ENCODE measurements at regions not wholly inside any gene's neighbourhood (a gene's known extent, or its start where the extent isn't known, plus 50 kb on each side); places are given as distances from the start of the nearest gene placed in this dataset.

DNA sequence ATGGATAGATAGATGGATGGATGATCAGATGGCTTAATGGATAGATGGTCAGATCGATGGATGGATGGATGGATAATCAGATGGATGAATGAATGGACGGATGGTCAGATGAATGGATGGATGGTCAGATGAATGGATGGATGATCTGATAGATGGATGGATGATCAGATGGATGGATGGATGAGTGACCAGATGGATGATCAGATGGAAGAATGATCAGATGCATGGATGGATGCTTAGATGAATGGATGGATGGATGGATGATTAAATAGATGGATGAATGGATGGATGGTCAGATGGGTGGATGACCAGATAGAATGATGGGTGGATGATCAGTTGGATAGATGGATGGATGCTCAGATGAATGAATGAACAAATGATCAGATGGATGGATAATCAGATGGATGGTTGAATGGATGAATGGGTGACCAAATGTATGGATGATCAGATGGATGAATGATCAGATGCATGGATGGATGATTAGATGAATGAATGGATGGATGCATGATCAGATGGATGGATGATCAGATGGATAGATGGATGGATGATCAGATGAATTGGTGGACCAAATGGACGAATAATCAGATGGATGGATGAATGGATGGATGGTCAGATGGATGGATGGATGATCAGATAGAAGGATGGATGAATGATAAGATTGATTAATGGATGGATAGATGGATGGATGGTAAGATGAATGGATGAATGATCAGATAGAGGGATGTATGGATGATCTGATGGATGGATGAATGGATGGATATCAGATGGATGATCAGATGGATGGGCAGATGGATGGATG is 205.1 kb downstream of the TEX29 start:
- no peak for TF ChIP-seq CTCF (IDR thresholded peaks at IDR 0.05; ENCODE audit: unreplicated experiment)
- Mint-ChIP-seq H3K4me3 (ENCODE audit: unreplicated experiment) (no peak overlapping the region), H3K9me3 (ENCODE audit: unreplicated experiment) (no peaks in the 10 kb centered on the region), H3K27ac (ENCODE audit: unreplicated experiment) (no peak overlapping the region), H3K27me3 (ENCODE audit: unreplicated experiment) (peaks cover 8% of the 10 kb centered on the region), H3K4me1 (ENCODE audit: unreplicated experiment) (peaks cover 17% of the 10 kb centered on the region), H3K36me3 (ENCODE audit: low read depth, unreplicated experiment) (no peaks in the 10 kb centered on the region)
- DNase-seq (ENCODE audit: low spot score) = no peak

DNA sequence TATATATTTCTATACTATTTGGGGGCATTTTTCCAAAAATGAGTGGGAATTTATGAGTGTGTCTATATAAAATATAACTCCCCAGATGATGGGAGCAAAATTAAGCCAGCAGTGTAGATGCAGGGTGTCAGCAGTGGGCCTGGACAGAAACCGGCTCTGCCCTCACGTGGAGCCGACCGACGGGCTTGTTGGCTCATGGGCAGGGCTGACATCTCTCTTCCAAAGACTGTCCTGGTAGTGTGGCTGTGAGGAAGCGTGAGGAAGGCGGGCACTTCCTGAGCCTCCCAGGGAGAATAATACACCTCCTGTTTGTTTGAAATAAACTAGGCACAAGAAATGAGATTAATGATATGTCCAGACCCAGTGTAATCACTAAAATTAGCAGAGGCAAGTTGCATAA is 206.5 kb downstream of the TEX29 start:
- no peak for TF ChIP-seq CTCF (IDR thresholded peaks at IDR 0.05; ENCODE audit: unreplicated experiment)
- Mint-ChIP-seq H3K9me3 (ENCODE audit: unreplicated experiment) (no peaks in the 10 kb centered on the region), H3K27ac (ENCODE audit: unreplicated experiment) (no peak overlapping the region), H3K4me3 (ENCODE audit: unreplicated experiment) (no peak overlapping the region), H3K36me3 (ENCODE audit: low read depth, unreplicated experiment) (no peaks in the 10 kb centered on the region), H3K4me1 (ENCODE audit: unreplicated experiment) (peaks cover 10% of the 10 kb centered on the region), H3K27me3 (ENCODE audit: unreplicated experiment) (peaks cover 4% of the 10 kb centered on the region)
- DNase-seq (ENCODE audit: low spot score) = no peak

DNA sequence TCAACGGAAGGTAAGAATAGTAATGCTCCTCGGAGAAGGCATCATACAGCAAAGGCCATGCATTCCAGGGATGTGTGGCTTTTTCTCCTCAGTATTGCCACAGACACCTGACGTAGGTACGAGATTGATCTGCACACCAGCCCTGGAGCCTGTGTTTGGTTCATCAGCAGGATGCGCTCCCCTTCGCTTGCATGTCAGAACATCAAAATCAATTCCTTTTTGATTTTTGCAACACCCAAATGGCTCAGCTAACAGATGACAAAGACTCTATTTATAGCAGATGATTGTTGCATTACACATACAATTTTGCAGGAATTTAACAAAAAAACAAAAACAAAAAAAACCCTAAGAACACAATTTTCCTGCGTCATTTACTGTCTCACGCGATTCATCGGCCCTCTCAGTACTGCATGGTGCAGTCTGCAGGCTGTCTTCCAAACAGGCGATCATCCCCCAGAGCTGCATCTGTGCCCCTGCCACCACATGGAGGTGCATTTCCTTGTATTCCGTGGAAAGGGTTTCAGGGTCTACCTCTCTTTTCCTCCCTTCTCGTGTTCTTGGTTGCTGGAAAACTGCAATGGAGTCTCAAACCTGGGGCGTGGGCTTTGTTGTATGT is 207.3 kb downstream of the TEX29 start:
- H3K4me1 Mint-ChIP-seq (ENCODE audit: unreplicated experiment) = peaks cover 10% of the 10 kb centered on the region

DNA sequence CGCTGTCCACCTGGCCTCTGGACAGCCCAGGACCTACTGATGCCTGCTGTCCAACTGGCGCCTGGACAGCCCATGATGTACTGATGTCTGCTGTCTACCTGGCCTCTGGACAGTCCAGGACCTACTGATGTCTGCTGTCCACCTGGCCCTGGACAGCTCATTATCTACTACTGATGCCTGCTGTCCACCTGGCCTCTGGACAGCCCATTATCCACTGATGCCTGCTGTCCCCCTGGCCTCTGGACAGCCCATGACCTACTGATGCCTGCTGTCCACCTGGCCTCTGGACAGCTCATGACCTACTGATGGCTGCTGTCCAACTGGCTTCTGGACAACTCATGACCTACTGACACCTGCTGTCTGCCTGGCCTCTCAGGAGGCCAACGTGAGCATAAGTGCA is 208.1 kb downstream of the TEX29 start:
- Mint-ChIP-seq H3K4me3 (ENCODE audit: unreplicated experiment) (no peak overlapping the region), H3K4me1 (ENCODE audit: unreplicated experiment) (peaks cover 10% of the 10 kb centered on the region), H3K36me3 (ENCODE audit: low read depth, unreplicated experiment) (no peaks in the 10 kb centered on the region), H3K9me3 (ENCODE audit: unreplicated experiment) (no peaks in the 10 kb centered on the region), H3K27me3 (ENCODE audit: unreplicated experiment) (peaks cover 7% of the 10 kb centered on the region), H3K27ac (ENCODE audit: unreplicated experiment) (no peak overlapping the region)
- no peak for DNase-seq (ENCODE audit: low spot score)
- no peak for TF ChIP-seq CTCF (IDR thresholded peaks at IDR 0.05; ENCODE audit: unreplicated experiment)

More for the DNA sequence above, 207.3 kb downstream of the TEX29 start:
- no peak for TF ChIP-seq CTCF (IDR thresholded peaks at IDR 0.05; ENCODE audit: unreplicated experiment)
- H3K27ac Mint-ChIP-seq (ENCODE audit: unreplicated experiment) = no peak overlapping the region
- H3K4me3 Mint-ChIP-seq (ENCODE audit: unreplicated experiment) = no peak overlapping the region
- no peaks in the 10 kb centered on the region for H3K9me3 Mint-ChIP-seq (ENCODE audit: unreplicated experiment)
- no peak for DNase-seq (ENCODE audit: low spot score)
- H3K27me3 Mint-ChIP-seq (ENCODE audit: unreplicated experiment) = peaks cover 4% of the 10 kb centered on the region
- H3K36me3 Mint-ChIP-seq (ENCODE audit: low read depth, unreplicated experiment) = no peaks in the 10 kb centered on the region
